Trophoblast cell (in vitro differentiated cells and primary cell): ENCODE measurements at regions not wholly inside any gene's neighbourhood (a gene's known extent, or its start where the extent isn't known, plus 50 kb on each side); places are given as distances from the start of the nearest gene placed in this dataset.
A peak's percentile ranks its signal among the peaks of the same experiment; 100 is the strongest.

Source experiments
- DNase-seq, 2 donors: peaks; one replicate each; pipeline ENCODE4 v3.0.0-alpha.2; 2016
- H2AFZ ChIP-seq: 2 replicates; pipeline ENCODE4 v1.6.1; 2013; ENCODE audit warnings: low read length, moderate library complexity, mild to moderate bottlenecking; ENCODE audit not compliant: insufficient read depth, poor library complexity
- H2AK5ac ChIP-seq: 2 replicates; pipeline ENCODE4 v1.6.1; 2013; ENCODE audit warnings: mild to moderate bottlenecking, low read length
- H2BK120ac ChIP-seq: 2 replicates; pipeline ENCODE4 v1.6.1; 2013; ENCODE audit warnings: low read length, mild to moderate bottlenecking, moderate library complexity; ENCODE audit not compliant: insufficient read depth, poor library complexity
- H2BK12ac ChIP-seq: 2 replicates; pipeline ENCODE4 v1.6.1; 2013; ENCODE audit warnings: mild to moderate bottlenecking, low read length, moderate library complexity
- H2BK5ac ChIP-seq: 2 replicates; pipeline ENCODE4 v1.6.1; 2013; ENCODE audit warnings: low read length, low read depth, moderate library complexity, mild to moderate bottlenecking; ENCODE audit not compliant: poor library complexity
- H3K14ac ChIP-seq: 2 replicates; pipeline ENCODE4 v1.6.1; 2013; ENCODE audit warnings: mild to moderate bottlenecking, low read length
- H3K18ac ChIP-seq: 2 replicates; pipeline ENCODE4 v1.6.1; 2013; ENCODE audit warnings: mild to moderate bottlenecking, low read length
- H3K23ac ChIP-seq: 2 replicates; pipeline ENCODE4 v1.6.1; 2013; ENCODE audit warnings: low read length
- H3K27ac ChIP-seq: 2 replicates; pipeline ENCODE4 v1.5.1; 2013; ENCODE audit warnings: low read depth, mild to moderate bottlenecking, inconsistent platforms, low read length, moderate library complexity
- H3K27me3 ChIP-seq: 2 replicates; pipeline ENCODE4 v1.6.1; 2013; ENCODE audit warnings: inconsistent platforms, mild to moderate bottlenecking, low read length, moderate library complexity; ENCODE audit not compliant: insufficient read depth
- H3K36me3 ChIP-seq, 2 experiments: 1 replicate in 1 of 2; 2 replicates in 1 of 2; pipeline ENCODE4 v1.6.1; 2013; ENCODE audit warnings: low read length in 2 of 2, mild to moderate bottlenecking in 2 of 2, moderate library complexity in 1 of 2; ENCODE audit not compliant: insufficient read depth in 2 of 2, control insufficient read depth in 1 of 2
- H3K4ac ChIP-seq: 2 replicates; pipeline ENCODE4 v1.6.1; 2013; ENCODE audit warnings: low read depth, mild to moderate bottlenecking, low read length, moderate library complexity
- H3K4me1 ChIP-seq, 2 experiments: 1 replicate in 1 of 2; 2 replicates in 1 of 2; pipeline ENCODE4 v1.6.1; 2013; ENCODE audit warnings: low read length in 2 of 2, mild to moderate bottlenecking in 2 of 2, moderate library complexity in 1 of 2; ENCODE audit not compliant: insufficient read depth in 2 of 2, control insufficient read depth in 1 of 2
- H3K4me2 ChIP-seq: 2 replicates; pipeline ENCODE4 v1.6.1; 2013; ENCODE audit warnings: inconsistent platforms, mild to moderate bottlenecking, low read length, moderate library complexity
- H3K4me3 ChIP-seq: 2 replicates; pipeline ENCODE4 v1.5.1; 2013; ENCODE audit warnings: mild to moderate bottlenecking, low read depth, low read length, inconsistent platforms
- H3K79me1 ChIP-seq: one replicate; pipeline ENCODE4 v1.6.1; 2013; ENCODE audit warnings: low read length
- H3K79me2 ChIP-seq: 2 replicates; pipeline ENCODE4 v1.6.1; 2013; ENCODE audit warnings: low read length, mild to moderate bottlenecking; ENCODE audit not compliant: control insufficient read depth, insufficient read depth, poor library complexity
- H3K9ac ChIP-seq: 2 replicates; pipeline ENCODE4 v1.6.1; 2013; ENCODE audit warnings: mild to moderate bottlenecking, low read length
- H3K9me3 ChIP-seq: 2 replicates; pipeline ENCODE4 v1.6.1; 2013; ENCODE audit warnings: low read depth, mild to moderate bottlenecking, control low read depth, inconsistent platforms, low read length; ENCODE audit not compliant: insufficient read depth
- H4K12ac ChIP-seq: 2 replicates; pipeline ENCODE4 v1.6.1; 2013; ENCODE audit warnings: low read depth, mild to moderate bottlenecking, low read length, moderate library complexity
- H4K8ac ChIP-seq: 2 replicates; pipeline ENCODE4 v1.6.1; 2013; ENCODE audit warnings: low read depth, mild to moderate bottlenecking, low read length, moderate library complexity
- H4K91ac ChIP-seq: one replicate; pipeline ENCODE4 v1.6.1; 2013; ENCODE audit warnings: low read depth, mild to moderate bottlenecking, low read length, moderate library complexity
- WGBS: extraction: QIAGEN DNeasy Blood & Tissue Kit; methylation state at CpG from one replicate; pipeline ENCODE4 v1.1.7; 2013; ENCODE audit warnings: missing lambda C conversion rate; ENCODE audit not compliant: insufficient read length, insufficient coverage; ENCODE audit errors: extremely low coverage; 5-methylcytosine and 5-hydroxymethylcytosine counted together

DNA sequence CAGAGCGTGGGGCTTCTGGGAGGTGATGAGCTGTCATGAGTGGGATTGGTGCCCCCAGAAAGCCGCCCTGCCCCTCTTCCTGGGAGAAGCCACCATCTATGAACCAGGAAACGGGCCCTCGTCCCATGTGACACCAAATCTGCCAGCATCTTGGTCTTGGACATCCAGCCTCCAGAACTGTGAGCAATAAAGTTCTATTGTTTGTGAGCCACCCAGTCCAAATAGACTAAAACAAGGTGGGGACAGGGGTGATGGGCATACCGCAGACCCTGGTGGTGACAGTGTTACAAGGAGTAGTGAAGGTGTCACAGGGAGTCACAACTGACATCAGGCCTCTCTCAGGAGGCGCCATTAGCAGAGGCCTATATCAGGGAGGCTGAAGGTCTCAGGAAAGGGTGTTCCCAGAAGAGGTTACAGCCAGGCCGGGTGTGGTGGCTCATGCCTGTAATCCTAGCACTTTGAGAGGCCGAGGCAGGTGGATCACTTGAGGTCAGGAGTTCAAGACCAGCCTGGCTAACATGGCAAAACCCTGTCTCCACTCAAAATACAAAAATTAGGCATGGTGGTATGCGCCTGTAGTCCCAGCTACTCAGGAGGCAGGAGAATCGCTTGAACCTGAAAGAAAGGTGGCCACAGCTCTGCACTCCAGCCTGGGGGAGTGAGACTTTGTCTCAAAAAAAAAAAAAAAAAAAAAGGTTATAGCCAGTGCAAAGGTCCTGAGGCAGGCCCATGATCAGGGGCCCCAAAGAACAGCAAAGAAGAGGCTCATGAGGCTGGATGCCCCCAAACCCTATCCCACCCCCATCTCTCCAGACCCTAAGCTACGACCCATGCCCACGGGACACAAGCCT is 53.0 kb downstream of the NCOR2 start:
- Histone ChIP-seq H3K4me3 (no peak overlapping the region), H3K23ac (no peak overlapping the region), H3K9ac (no peak overlapping the region), H3K14ac (no peak overlapping the region), H4K91ac (no peak overlapping the region), H3K27ac (no peak overlapping the region), H2BK12ac (no peak overlapping the region), H3K27me3 (no peaks in the 10 kb centered on the region), H3K18ac (peak overlapping the region; percentile 39), H2BK5ac (no peak overlapping the region), H2AFZ (no peak overlapping the region), H3K4me1 (peaks cover 36 to 41% of the 10 kb centered on the region in 2 experiments), H2AK5ac (no peak overlapping the region), H2BK120ac (no peak overlapping the region), H4K8ac (no peak overlapping the region), H3K9me3 (peaks cover 3% of the 10 kb centered on the region), H4K12ac (no peak overlapping the region), H3K79me2 (peaks cover 17% of the 10 kb centered on the region), H3K4me2 (no peak overlapping the region), H3K4ac (peak overlapping the region; percentile 21), H3K36me3 (peaks cover 2 to 6% of the 10 kb centered on the region in 2 experiments), H3K79me1 (peaks cover 17% of the 10 kb centered on the region)
- DNase-seq: no peak
- WGBS: no CpG with 5 or more reads among the region's 12 CpGs

DNA sequence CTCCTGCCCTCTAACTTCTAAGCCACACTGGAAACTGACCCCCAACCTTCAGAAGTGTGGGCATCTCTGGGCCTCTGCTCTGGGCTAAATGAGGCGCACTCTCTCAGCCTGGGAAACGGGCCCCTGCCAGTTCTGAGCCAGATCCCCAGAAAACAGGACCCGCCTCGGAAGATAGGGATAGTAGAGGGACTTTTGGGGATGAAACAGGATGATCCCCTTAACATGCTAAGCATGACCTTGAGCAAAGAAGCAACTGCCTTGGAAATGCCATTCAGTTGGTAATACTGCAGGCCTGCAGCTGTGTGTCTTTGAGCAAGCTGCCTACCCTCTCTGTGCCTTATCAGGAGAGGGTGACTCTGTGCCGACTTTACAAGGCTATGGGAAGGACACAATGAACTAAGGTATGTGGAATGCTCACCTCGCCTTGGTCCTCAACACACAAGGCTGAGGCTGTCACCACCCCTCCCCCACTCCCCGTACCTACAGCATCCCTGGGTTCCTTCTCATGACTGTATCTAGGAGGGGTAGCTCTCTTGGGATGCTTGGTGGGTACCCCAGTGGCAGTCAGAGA is 54.0 kb downstream of the NCOR2 start:
- DNase-seq: no peak
- H3K4me1 ChIP-seq: peaks cover 37 to 43% of the 10 kb centered on the region in 2 experiments
- WGBS: no CpG with 5 or more reads among the region's 7 CpGs

DNA sequence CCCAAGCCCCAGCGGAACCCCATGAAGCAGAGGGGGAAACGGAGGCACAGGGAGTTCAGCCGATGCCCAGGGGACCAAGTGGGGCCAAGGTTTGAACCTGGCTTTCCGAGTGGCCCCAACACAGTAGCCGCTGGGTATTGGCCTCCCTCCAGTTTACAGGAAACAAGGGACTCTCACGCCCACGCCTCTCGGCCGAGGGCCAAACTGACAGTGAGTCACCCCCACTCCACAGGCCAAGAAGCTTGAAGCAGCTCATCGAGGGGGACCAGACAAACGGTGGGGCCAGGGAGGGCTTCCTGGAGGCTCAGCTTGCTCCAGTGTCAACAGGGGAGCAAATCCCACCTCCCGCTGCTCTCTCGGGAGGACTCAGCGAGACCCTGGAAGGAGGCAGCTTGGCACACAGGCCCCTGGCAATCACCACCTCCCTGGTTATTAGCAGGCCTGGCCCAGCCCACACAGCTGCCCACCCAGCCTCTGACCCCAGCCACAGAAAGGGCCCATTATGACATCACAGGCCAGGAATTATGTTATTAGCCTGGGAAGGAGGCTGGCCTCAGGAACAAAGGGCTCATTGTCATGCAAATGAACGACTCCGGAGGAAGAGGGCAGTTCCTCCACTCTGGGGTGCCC is 54.6 kb downstream of the NCOR2 start:
- no peak overlapping the region for H4K12ac ChIP-seq
- H3K4me3 ChIP-seq: no peak overlapping the region
- H4K8ac ChIP-seq: peak overlapping the region; percentile 14
- WGBS: no CpG with 5 or more reads among the region's 16 CpGs
- peak overlapping the region; percentile 45 for H3K14ac ChIP-seq
- H3K9me3 ChIP-seq: peaks cover 3% of the 10 kb centered on the region
- H3K79me1 ChIP-seq: peaks cover 20% of the 10 kb centered on the region
- H4K91ac ChIP-seq: peak overlapping the region; percentile 60
- peak overlapping the region; percentile 70 for H3K4ac ChIP-seq
- peak overlapping the region; percentile 18 for H2AFZ ChIP-seq
- H3K18ac ChIP-seq: peak overlapping the region; percentile 57
- no peak overlapping the region for H3K9ac ChIP-seq
- peaks cover 16% of the 10 kb centered on the region for H3K79me2 ChIP-seq
- H2AK5ac ChIP-seq: no peak overlapping the region
- DNase-seq: peak in 1 of 2 donors; percentile 35
- peak overlapping the region; percentile 44 for H2BK12ac ChIP-seq
- H3K27ac ChIP-seq: no peak overlapping the region
- peak overlapping the region; percentile 32 for H2BK5ac ChIP-seq
- no peak overlapping the region for H3K23ac ChIP-seq
- peak overlapping the region; percentile 44 for H2BK120ac ChIP-seq
- peaks cover 2 to 6% of the 10 kb centered on the region in 2 experiments for H3K36me3 ChIP-seq
- no peak overlapping the region for H3K4me2 ChIP-seq
- no peaks in the 10 kb centered on the region for H3K27me3 ChIP-seq
- peaks cover 40 to 43% of the 10 kb centered on the region in 2 experiments for H3K4me1 ChIP-seq

More for the DNA sequence above, 54.0 kb downstream of the NCOR2 start:
- no peak overlapping the region for H3K4me3 ChIP-seq
- H4K91ac ChIP-seq: peak overlapping the region; percentile 60
- no peak overlapping the region for H2BK12ac ChIP-seq
- H3K79me2 ChIP-seq: peaks cover 19% of the 10 kb centered on the region
- H2BK5ac ChIP-seq: no peak overlapping the region
- H3K18ac ChIP-seq: no peak overlapping the region
- peak overlapping the region; percentile 8 for H3K4ac ChIP-seq
- no peak overlapping the region for H4K8ac ChIP-seq
- peak overlapping the region; percentile 11 for H3K14ac ChIP-seq
- H3K9ac ChIP-seq: no peak overlapping the region
- no peaks in the 10 kb centered on the region for H3K27me3 ChIP-seq
- H3K27ac ChIP-seq: no peak overlapping the region
- H3K79me1 ChIP-seq: peaks cover 20% of the 10 kb centered on the region
- peaks cover 2 to 6% of the 10 kb centered on the region in 2 experiments for H3K36me3 ChIP-seq
- no peak overlapping the region for H4K12ac ChIP-seq
- H3K4me2 ChIP-seq: no peak overlapping the region
- H3K9me3 ChIP-seq: peaks cover 3% of the 10 kb centered on the region
- no peak overlapping the region for H2BK120ac ChIP-seq
- H2AK5ac ChIP-seq: no peak overlapping the region
- no peak overlapping the region for H3K23ac ChIP-seq
- no peak overlapping the region for H2AFZ ChIP-seq

DNA sequence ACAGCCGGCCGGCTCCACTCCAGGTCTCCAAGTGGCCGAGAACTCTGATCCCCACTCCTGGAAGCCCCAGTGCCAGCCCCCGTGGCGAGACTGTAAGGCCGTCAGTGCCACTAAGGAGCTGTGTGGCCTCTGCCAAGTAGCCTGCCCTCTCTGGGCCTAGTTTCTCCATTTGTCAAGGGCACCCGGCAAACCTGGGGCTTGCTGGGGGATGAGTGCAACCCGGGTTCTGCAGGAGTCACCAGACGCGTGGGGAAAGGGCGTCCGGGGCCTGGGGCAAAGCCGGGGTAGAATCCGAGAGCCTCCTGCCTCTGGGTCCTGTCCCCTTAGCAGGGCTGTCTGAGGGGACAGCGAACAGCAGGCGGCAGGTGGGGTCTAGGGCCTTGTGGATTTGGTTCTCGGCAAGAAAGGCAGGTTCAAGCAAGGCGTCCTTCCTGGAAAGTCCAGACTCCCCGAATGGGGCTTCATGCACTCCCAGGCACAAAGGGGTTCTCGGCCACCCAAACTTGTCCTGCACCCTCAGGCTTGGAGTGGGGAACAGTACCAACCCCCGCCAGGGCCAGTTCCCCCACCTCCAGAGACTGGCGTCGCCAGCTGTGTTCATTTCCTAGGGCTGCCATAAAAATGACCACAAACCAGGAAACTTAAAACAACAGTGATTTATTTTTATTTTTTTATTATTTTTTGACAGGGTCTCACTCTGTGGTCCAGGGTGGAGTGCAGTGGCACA is 56.0 kb downstream of the NCOR2 start:
- no peak overlapping the region for H4K12ac ChIP-seq
- peaks cover 20% of the 10 kb centered on the region for H3K79me1 ChIP-seq
- no peak overlapping the region for H2BK5ac ChIP-seq
- H2AFZ ChIP-seq: no peak overlapping the region
- H3K36me3 ChIP-seq: peaks cover 2 to 6% of the 10 kb centered on the region in 2 experiments
- no peak overlapping the region for H3K4me2 ChIP-seq
- H3K14ac ChIP-seq: no peak overlapping the region
- H3K4me1 ChIP-seq: peaks cover 47 to 50% of the 10 kb centered on the region in 2 experiments
- no CpG with 5 or more reads among the region's 23 CpGs for WGBS
- peaks cover 14% of the 10 kb centered on the region for H3K79me2 ChIP-seq
- H2BK120ac ChIP-seq: no peak overlapping the region
- H3K9ac ChIP-seq: no peak overlapping the region
- H3K4me3 ChIP-seq: no peak overlapping the region
- H3K27ac ChIP-seq: no peak overlapping the region
- no peak overlapping the region for H3K23ac ChIP-seq
- H2BK12ac ChIP-seq: no peak overlapping the region
- no peaks in the 10 kb centered on the region for H3K27me3 ChIP-seq
- H3K18ac ChIP-seq: peak overlapping the region; percentile 31
- no peak for DNase-seq
- no peak overlapping the region for H3K4ac ChIP-seq
- H3K9me3 ChIP-seq: peaks cover 3% of the 10 kb centered on the region
- no peak overlapping the region for H4K8ac ChIP-seq
- no peak overlapping the region for H2AK5ac ChIP-seq
- no peak overlapping the region for H4K91ac ChIP-seq
